ENCODE measurements at regions not wholly inside any gene's neighbourhood (a gene's known extent, or its start where the extent isn't known, plus 50 kb on each side); places are given as distances from the start of the nearest gene placed in this dataset.

DNA sequence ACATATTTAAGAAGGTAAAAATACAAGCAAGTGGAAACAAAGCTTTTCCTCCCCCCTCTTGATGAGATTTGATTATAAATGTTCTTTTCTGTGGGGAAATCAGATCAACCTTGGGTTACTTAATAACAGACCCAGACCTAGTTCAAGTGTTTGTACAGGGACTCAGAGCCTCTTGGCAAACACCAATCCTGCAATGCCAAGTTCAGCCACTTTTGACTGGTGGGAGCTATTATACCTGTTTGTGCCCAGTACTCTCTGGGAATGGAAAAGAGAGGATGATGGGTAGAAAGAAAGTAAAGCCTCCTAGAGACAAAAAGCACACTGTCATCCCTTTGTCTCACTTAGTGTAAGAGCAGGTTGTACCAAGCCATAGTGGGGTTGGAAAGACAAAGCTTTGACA, 63.8 kb upstream of the EPHA4 start:
- Histone ChIP-seq H3F3A (replicated peaks; ENCODE audit: low read depth) (no peaks in the 10 kb centered on the region), H3K27me3 (ENCODE audit: insufficient read depth) (no peaks in the 10 kb centered on the region), H4K20me1 (replicated peaks; ENCODE audit: insufficient read depth) (no peaks in the 10 kb centered on the region), H3K27ac (ENCODE audit: low read depth) (no peak overlapping the region), H3K79me2 (replicated peaks; ENCODE audit: insufficient read depth) (no peaks in the 10 kb centered on the region), H2AFZ (no peak overlapping the region), H3K36me3 (ENCODE audit: insufficient read depth) (no peaks in the 10 kb centered on the region), H3K4me3 (no peak overlapping the region), H3K4me1 (ENCODE audit: insufficient read depth) (no peaks in the 10 kb centered on the region), H3K9me2 (ENCODE audit: insufficient read depth) (peaks cover 8% of the 10 kb centered on the region), H3K4me2 (no peak overlapping the region)
- Mint-ChIP-seq H3K9me3 (no peaks in the 10 kb centered on the region), H3K4me3 (no peak overlapping the region), H3K27me3 (ENCODE audit: insufficient read depth, low read depth, poor library complexity) (peaks cover 2% of the 10 kb centered on the region), H3K27ac (no peak overlapping the region), H3K36me3 (ENCODE audit: low read depth) (no peaks in the 10 kb centered on the region), H3K4me1 (no peaks in the 10 kb centered on the region)
- ATAC-seq (peak; percentile 34; the same call in 1 of the 3 replicates), DNase-seq (ENCODE audit: low spot score) (peak; percentile 17)
- TF ChIP-seq, protein P1, sequence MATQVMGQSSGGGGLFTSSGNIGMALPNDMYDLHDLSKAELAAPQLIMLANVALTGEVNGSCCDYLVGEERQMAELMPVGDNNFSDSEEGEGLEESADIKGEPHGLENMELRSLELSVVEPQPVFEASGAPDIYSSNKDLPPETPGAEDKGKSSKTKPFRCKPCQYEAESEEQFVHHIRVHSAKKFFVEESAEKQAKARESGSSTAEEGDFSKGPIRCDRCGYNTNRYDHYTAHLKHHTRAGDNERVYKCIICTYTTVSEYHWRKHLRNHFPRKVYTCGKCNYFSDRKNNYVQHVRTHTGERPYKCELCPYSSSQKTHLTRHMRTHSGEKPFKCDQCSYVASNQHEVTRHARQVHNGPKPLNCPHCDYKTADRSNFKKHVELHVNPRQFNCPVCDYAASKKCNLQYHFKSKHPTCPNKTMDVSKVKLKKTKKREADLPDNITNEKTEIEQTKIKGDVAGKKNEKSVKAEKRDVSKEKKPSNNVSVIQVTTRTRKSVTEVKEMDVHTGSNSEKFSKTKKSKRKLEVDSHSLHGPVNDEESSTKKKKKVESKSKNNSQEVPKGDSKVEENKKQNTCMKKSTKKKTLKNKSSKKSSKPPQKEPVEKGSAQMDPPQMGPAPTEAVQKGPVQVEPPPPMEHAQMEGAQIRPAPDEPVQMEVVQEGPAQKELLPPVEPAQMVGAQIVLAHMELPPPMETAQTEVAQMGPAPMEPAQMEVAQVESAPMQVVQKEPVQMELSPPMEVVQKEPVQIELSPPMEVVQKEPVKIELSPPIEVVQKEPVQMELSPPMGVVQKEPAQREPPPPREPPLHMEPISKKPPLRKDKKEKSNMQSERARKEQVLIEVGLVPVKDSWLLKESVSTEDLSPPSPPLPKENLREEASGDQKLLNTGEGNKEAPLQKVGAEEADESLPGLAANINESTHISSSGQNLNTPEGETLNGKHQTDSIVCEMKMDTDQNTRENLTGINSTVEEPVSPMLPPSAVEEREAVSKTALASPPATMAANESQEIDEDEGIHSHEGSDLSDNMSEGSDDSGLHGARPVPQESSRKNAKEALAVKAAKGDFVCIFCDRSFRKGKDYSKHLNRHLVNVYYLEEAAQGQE (IDR thresholded peaks at IDR 0.05; ENCODE audit: unreplicated experiment) = no peak
- TF ChIP-seq, protein P2, sequence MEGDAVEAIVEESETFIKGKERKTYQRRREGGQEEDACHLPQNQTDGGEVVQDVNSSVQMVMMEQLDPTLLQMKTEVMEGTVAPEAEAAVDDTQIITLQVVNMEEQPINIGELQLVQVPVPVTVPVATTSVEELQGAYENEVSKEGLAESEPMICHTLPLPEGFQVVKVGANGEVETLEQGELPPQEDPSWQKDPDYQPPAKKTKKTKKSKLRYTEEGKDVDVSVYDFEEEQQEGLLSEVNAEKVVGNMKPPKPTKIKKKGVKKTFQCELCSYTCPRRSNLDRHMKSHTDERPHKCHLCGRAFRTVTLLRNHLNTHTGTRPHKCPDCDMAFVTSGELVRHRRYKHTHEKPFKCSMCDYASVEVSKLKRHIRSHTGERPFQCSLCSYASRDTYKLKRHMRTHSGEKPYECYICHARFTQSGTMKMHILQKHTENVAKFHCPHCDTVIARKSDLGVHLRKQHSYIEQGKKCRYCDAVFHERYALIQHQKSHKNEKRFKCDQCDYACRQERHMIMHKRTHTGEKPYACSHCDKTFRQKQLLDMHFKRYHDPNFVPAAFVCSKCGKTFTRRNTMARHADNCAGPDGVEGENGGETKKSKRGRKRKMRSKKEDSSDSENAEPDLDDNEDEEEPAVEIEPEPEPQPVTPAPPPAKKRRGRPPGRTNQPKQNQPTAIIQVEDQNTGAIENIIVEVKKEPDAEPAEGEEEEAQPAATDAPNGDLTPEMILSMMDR (conservative IDR thresholded peaks at IDR 0.05; ENCODE audit: low read depth in 2 of 2) = peak; percentile 12 to 27; a peak in 1 of 4 replicates

DNA sequence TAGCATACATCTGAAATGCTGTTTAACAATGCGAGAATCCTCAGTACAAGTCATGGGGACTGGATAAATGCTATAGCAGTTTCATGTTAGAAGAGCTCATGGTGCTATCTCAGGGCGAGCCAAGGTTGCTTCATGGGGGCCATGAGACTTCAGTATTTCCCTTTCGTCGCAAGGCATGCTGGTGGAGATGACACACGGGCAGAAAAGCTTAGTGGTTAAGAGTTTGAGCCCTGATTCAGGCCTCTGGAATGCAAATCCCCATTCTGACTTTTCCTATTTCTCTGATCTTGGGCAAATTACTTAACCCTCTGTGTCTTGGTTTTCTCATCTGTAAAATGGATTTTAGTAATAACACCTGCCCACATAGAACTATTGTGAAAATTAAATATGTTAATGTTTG, 57.4 kb upstream of the EPHA4 start:
- Histone ChIP-seq H3K4me3 (no peak overlapping the region), H3K27ac (ENCODE audit: low read depth) (no peak overlapping the region), H3K36me3 (ENCODE audit: insufficient read depth) (no peaks in the 10 kb centered on the region), H3K4me1 (ENCODE audit: insufficient read depth) (no peaks in the 10 kb centered on the region), H3K9me2 (ENCODE audit: insufficient read depth) (0 out of 2 replicates have a peak, but pooled peaks cover 3% of the 10 kb centered on the region), H2AFZ (no peak overlapping the region), H3K4me2 (no peak overlapping the region), H3K27me3 (ENCODE audit: insufficient read depth) (no peaks in the 10 kb centered on the region), H3K79me2 (replicated peaks; ENCODE audit: insufficient read depth) (no peaks in the 10 kb centered on the region), H4K20me1 (replicated peaks; ENCODE audit: insufficient read depth) (no peaks in the 10 kb centered on the region), H3F3A (replicated peaks; ENCODE audit: low read depth) (no peaks in the 10 kb centered on the region)
- Mint-ChIP-seq H3K27me3 (ENCODE audit: insufficient read depth, low read depth, poor library complexity) (no peaks in the 10 kb centered on the region), H3K9me3 (no peaks in the 10 kb centered on the region), H3K27ac (no peak overlapping the region), H3K4me3 (no peak overlapping the region), H3K36me3 (ENCODE audit: low read depth) (no peaks in the 10 kb centered on the region), H3K4me1 (no peaks in the 10 kb centered on the region)
- no peak for DNase-seq (ENCODE audit: low spot score)
- no peak for ATAC-seq
- TF ChIP-seq STAT1 (IDR thresholded peaks at IDR 0.05; ENCODE audit: unreplicated experiment) (no peak), NANOG (IDR thresholded peaks at IDR 0.05; ENCODE audit: borderline replicate concordance) (no peak), ZNF331 (CRISPR knock-in tag; IDR thresholded peaks at IDR 0.05; ENCODE audit: low read depth) (no peak), CREB1 (CRISPR knock-in tag; IDR thresholded peaks at IDR 0.05; ENCODE audit: low read depth) (no peak), ZNF114 (CRISPR knock-in tag; IDR thresholded peaks at IDR 0.05) (no peak)
- TF ChIP-seq, protein P2 (conservative IDR thresholded peaks at IDR 0.05; ENCODE audit: low read depth in 2 of 2) = no peak
- TF ChIP-seq, protein P3, sequence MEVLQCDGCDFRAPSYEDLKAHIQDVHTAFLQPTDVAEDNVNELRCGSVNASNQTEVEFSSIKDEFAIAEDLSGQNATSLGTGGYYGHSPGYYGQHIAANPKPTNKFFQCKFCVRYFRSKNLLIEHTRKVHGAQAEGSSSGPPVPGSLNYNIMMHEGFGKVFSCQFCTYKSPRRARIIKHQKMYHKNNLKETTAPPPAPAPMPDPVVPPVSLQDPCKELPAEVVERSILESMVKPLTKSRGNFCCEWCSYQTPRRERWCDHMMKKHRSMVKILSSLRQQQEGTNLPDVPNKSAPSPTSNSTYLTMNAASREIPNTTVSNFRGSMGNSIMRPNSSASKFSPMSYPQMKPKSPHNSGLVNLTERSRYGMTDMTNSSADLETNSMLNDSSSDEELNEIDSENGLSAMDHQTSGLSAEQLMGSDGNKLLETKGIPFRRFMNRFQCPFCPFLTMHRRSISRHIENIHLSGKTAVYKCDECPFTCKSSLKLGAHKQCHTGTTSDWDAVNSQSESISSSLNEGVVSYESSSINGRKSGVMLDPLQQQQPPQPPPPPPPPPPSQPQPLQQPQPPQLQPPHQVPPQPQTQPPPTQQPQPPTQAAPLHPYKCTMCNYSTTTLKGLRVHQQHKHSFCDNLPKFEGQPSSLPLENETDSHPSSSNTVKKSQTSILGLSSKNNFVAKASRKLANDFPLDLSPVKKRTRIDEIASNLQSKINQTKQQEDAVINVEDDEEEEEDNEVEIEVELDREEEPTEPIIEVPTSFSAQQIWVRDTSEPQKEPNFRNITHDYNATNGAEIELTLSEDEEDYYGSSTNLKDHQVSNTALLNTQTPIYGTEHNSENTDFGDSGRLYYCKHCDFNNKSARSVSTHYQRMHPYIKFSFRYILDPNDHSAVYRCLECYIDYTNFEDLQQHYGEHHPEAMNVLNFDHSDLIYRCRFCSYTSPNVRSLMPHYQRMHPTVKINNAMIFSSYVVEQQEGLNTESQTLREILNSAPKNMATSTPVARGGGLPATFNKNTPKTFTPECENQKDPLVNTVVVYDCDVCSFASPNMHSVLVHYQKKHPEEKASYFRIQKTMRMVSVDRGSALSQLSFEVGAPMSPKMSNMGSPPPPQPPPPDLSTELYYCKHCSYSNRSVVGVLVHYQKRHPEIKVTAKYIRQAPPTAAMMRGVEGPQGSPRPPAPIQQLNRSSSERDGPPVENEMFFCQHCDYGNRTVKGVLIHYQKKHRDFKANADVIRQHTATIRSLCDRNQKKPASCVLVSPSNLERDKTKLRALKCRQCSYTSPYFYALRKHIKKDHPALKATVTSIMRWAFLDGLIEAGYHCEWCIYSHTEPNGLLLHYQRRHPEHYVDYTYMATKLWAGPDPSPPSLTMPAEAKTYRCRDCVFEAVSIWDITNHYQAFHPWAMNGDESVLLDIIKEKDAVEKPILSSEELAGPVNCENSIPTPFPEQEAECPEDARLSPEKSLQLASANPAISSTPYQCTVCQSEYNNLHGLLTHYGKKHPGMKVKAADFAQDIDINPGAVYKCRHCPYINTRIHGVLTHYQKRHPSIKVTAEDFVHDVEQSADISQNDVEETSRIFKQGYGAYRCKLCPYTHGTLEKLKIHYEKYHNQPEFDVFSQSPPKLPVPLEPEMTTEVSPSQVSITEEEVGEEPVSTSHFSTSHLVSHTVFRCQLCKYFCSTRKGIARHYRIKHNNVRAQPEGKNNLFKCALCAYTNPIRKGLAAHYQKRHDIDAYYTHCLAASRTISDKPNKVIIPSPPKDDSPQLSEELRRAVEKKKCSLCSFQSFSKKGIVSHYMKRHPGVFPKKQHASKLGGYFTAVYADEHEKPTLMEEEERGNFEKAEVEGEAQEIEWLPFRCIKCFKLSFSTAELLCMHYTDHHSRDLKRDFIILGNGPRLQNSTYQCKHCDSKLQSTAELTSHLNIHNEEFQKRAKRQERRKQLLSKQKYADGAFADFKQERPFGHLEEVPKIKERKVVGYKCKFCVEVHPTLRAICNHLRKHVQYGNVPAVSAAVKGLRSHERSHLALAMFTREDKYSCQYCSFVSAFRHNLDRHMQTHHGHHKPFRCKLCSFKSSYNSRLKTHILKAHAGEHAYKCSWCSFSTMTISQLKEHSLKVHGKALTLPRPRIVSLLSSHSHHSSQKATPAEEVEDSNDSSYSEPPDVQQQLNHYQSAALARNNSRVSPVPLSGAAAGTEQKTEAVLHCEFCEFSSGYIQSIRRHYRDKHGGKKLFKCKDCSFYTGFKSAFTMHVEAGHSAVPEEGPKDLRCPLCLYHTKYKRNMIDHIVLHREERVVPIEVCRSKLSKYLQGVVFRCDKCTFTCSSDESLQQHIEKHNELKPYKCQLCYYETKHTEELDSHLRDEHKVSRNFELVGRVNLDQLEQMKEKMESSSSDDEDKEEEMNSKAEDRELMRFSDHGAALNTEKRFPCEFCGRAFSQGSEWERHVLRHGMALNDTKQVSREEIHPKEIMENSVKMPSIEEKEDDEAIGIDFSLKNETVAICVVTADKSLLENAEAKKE (CRISPR knock-in tag; IDR thresholded peaks at IDR 0.05) = no peak
